H1 (cell line): ENCODE measurements at regions not wholly inside any gene's neighbourhood (a gene's known extent, or its start where the extent isn't known, plus 50 kb on each side); places are given as distances from the start of the nearest gene placed in this dataset.

Experiments
- CTCF ChIA-PET: fragments of 300-600 bp; sonication (Branson Sonifier 250); formaldehyde crosslinking; loops from one replicate; lab custom pipeline; 2021; ENCODE audit not compliant: partially characterized antibody; lab: Charles Lee
- POLR2A ChIA-PET: fragments of 300-600 bp; sonication (Branson Sonifier 250); formaldehyde crosslinking; loops from one replicate; lab custom pipeline; 2021; ENCODE audit warnings: inconsistent platforms; ENCODE audit not compliant: partially characterized antibody; lab: Charles Lee
- DNase-seq, 2 experiments: peaks; one replicate each; pipeline versions ENCODE4 v3.0.0 to v3.0.0-alpha.2; 2010 to 2022; ENCODE audit warnings: low spot score in 2 of 2, low read depth in 1 of 2, mixed read lengths in 1 of 2
- FAIRE-seq: peaks from 2 replicates; lab custom pipeline; 2011; peaks lifted over from hg19 to GRCh38; lab: Jason Lieb, UNC
- H2AFZ ChIP-seq: 2 replicates; pipeline ENCODE4 v1.8.1; 2012; ENCODE audit warnings: low read length, inconsistent platforms
- H2AK5ac ChIP-seq: 2 replicates; pipeline ENCODE4 v1.6.1; 2013; ENCODE audit warnings: low read depth, low read length
- H2BK120ac ChIP-seq: replicated peaks from 2 replicates; pipeline ENCODE3; 2013; ENCODE audit warnings: low read depth, low read length, inconsistent platforms
- H2BK12ac ChIP-seq: 2 replicates; pipeline ENCODE4 v1.6.1; 2013; ENCODE audit warnings: low read depth, low read length
- H2BK15ac ChIP-seq: 2 replicates; pipeline ENCODE4 v1.6.1; 2013; ENCODE audit warnings: low read length
- H2BK20ac ChIP-seq: 2 replicates; pipeline ENCODE4 v1.6.1; 2013; ENCODE audit warnings: low read length
- H2BK5ac ChIP-seq: 2 replicates; pipeline ENCODE4 v1.6.1; 2013; ENCODE audit warnings: low read depth, low read length
- H3K14ac ChIP-seq: 2 replicates; pipeline ENCODE4 v1.6.1; 2013; ENCODE audit warnings: inconsistent platforms; ENCODE audit not compliant: insufficient read length
- H3K18ac ChIP-seq: 2 replicates; pipeline ENCODE4 v1.6.1; 2013; ENCODE audit warnings: low read length; ENCODE audit errors: extremely low read depth
- H3K23ac ChIP-seq: 2 replicates; pipeline ENCODE4 v1.6.1; 2013; ENCODE audit warnings: inconsistent platforms; ENCODE audit not compliant: insufficient read length
- H3K23me2 ChIP-seq: 2 replicates; pipeline ENCODE4 v1.6.1; 2013; ENCODE audit warnings: low read depth, low read length
- H3K27ac ChIP-seq: 2 replicates; pipeline ENCODE4 v1.6.1; 2011; ENCODE audit warnings: low read depth, low read length, inconsistent platforms
- H3K27me3 ChIP-seq, 4 experiments: replicated peaks in 1 of 4; 1 replicate in 1 of 4; 2 replicates in 3 of 4; pipeline versions ENCODE4 v1.6.1 to v1.8.1; 2011 to 2013; ENCODE audit warnings: low read length in 3 of 4, mild to moderate bottlenecking in 3 of 4, inconsistent platforms in 2 of 4, mixed read lengths in 2 of 4, moderate library complexity in 1 of 4; ENCODE audit not compliant: control insufficient read depth in 3 of 4, insufficient read depth in 3 of 4; ENCODE audit errors: extremely low read depth in 1 of 4
- H3K36me3 ChIP-seq, 4 experiments: 2 replicates each; pipeline versions ENCODE4 v1.6.1 to v1.8.1; 2011 to 2013; ENCODE audit warnings: mild to moderate bottlenecking in 4 of 4, low read length in 3 of 4, moderate library complexity in 2 of 4, control low read depth in 1 of 4, inconsistent platforms in 1 of 4; ENCODE audit not compliant: insufficient read depth in 4 of 4, control insufficient read depth in 2 of 4
- H3K4ac ChIP-seq: replicated peaks from 2 replicates; pipeline ENCODE3; 2013; ENCODE audit warnings: low read length, low read depth, mixed read lengths, inconsistent platforms; ENCODE audit not compliant: insufficient read length
- H3K4me1 ChIP-seq, 4 experiments: replicated peaks in 1 of 4; 1 replicate in 1 of 4; 2 replicates in 3 of 4; pipeline versions ENCODE4 v1.6.1 to v1.8.1; 2011 to 2013; ENCODE audit warnings: low read length in 3 of 4, inconsistent platforms in 2 of 4, mixed read lengths in 1 of 4; ENCODE audit not compliant: insufficient read depth in 4 of 4, control insufficient read depth in 3 of 4
- H3K4me2 ChIP-seq, 2 experiments: 2 replicates each; pipeline versions ENCODE4 v1.6.1 to v1.8.1; 2011 to 2013; ENCODE audit warnings: low read depth in 2 of 2, low read length in 2 of 2, control low read depth in 1 of 2, inconsistent platforms in 1 of 2, mild to moderate bottlenecking in 1 of 2; ENCODE audit not compliant: insufficient read depth in 1 of 2
- H3K4me3 ChIP-seq, 4 experiments: fragments of 200-600, 300-600 bp in 1 of 4; sonication (generic), shearing (Covaris generic), sonication (Bioruptor Twin) in 1 of 4; 2 replicates each; pipeline versions ENCODE4 v1.5.1 to v1.8.1; 2011 to 2016; ENCODE audit warnings: low read length in 4 of 4, low read depth in 3 of 4, control low read depth in 2 of 4, inconsistent platforms in 2 of 4, mild to moderate bottlenecking in 2 of 4, mixed read lengths in 1 of 4, moderate library complexity in 1 of 4; ENCODE audit not compliant: insufficient read depth in 2 of 4; ENCODE audit errors: extremely low read depth in 1 of 4
- H3K56ac ChIP-seq: replicated peaks from 2 replicates; pipeline ENCODE3; 2013; ENCODE audit warnings: low read depth, mild to moderate bottlenecking, mixed read lengths, low read length, inconsistent platforms; ENCODE audit not compliant: insufficient read length
- H3K79me1 ChIP-seq: 2 replicates; pipeline ENCODE4 v1.6.1; 2013; ENCODE audit warnings: low read depth, low read length, control low read depth
- H3K79me2 ChIP-seq, 2 experiments: 2 replicates each; pipeline versions ENCODE4 v1.6.1 to v1.8.1; 2012 to 2013; ENCODE audit warnings: low read length in 2 of 2, mild to moderate bottlenecking in 2 of 2, inconsistent platforms in 1 of 2; ENCODE audit not compliant: insufficient read depth in 2 of 2, control insufficient read depth in 1 of 2
- H3K9ac ChIP-seq, 4 experiments: replicated peaks in 1 of 4; 1 replicate in 1 of 4; 2 replicates in 3 of 4; pipeline versions ENCODE4 v1.6.1 to v1.8.1; 2011 to 2013; ENCODE audit warnings: low read depth in 3 of 4, low read length in 3 of 4, control low read depth in 2 of 4, mild to moderate bottlenecking in 2 of 4, moderate library complexity in 2 of 4, inconsistent platforms in 1 of 4; ENCODE audit errors: extremely low read depth in 1 of 4
- H3K9me3 ChIP-seq, 2 experiments: 2 replicates each; pipeline versions ENCODE4 v1.6.1 to v1.8.1; 2012 to 2013; ENCODE audit warnings: mild to moderate bottlenecking in 2 of 2, moderate library complexity in 2 of 2, control low read depth in 1 of 2, inconsistent platforms in 1 of 2, low read depth in 1 of 2, low read length in 1 of 2, mixed read lengths in 1 of 2; ENCODE audit not compliant: insufficient read depth in 2 of 2
- H4K20me1 ChIP-seq, 2 experiments: replicated peaks in 1 of 2; 2 replicates each; pipeline versions ENCODE3 to v1.8.1; 2011 to 2013; ENCODE audit warnings: inconsistent platforms in 2 of 2, low read length in 2 of 2, mild to moderate bottlenecking in 1 of 2; ENCODE audit not compliant: insufficient read depth in 2 of 2, control insufficient read depth in 1 of 2
- H4K5ac ChIP-seq: 2 replicates; pipeline ENCODE4 v1.6.1; 2013; ENCODE audit warnings: low read length, low read depth, mixed read lengths, inconsistent platforms; ENCODE audit not compliant: insufficient read length
- H4K8ac ChIP-seq: 2 replicates; pipeline ENCODE4 v1.8.0; 2013; ENCODE audit warnings: mild to moderate bottlenecking, moderate library complexity, low read length, inconsistent platforms; ENCODE audit not compliant: insufficient read depth; ENCODE audit errors: extremely low read depth
- H4K91ac ChIP-seq: replicated peaks from 2 replicates; pipeline ENCODE3; 2013; ENCODE audit warnings: low read length, mixed read lengths, inconsistent platforms; ENCODE audit not compliant: insufficient read length
- ASH2L ChIP-seq: fragments of 200-600, 300-600 bp; sonication (generic); IDR thresholded peaks from one replicate; pipeline ENCODE4 v1.7.1; 2017; ENCODE audit warnings: low read length
- BRCA1 ChIP-seq: IDR thresholded peaks from 2 replicates; pipeline ENCODE4 v1.6.1; 2012; ENCODE audit warnings: low read depth, low read length, improper control_type of control experiment
- CEBPB ChIP-seq: IDR thresholded peaks from 2 replicates; pipeline ENCODE4 v1.6.1; 2012; ENCODE audit warnings: low read depth, low read length
- EZH2 ChIP-seq: fragments of 200-600 bp; sonication (generic); IDR thresholded peaks from 2 replicates; pipeline ENCODE4 v1.7.1; 2012; ENCODE audit warnings: low read depth, mild to moderate bottlenecking, moderate library complexity, low read length, inconsistent platforms; ENCODE audit not compliant: severe bottlenecking
- FOSL1 ChIP-seq: IDR thresholded peaks from 2 replicates; pipeline ENCODE4 v1.6.1; 2011; ENCODE audit warnings: mild to moderate bottlenecking, low read depth, low read length, moderate library complexity; ENCODE audit not compliant: insufficient read depth
- KDM5A ChIP-seq: fragments of 200-600 bp; IDR thresholded peaks from 2 replicates; pipeline ENCODE4 v1.7.1; 2012; ENCODE audit warnings: mild to moderate bottlenecking, low read length, inconsistent platforms, mixed read lengths
- MAX ChIP-seq: IDR thresholded peaks from 2 replicates; pipeline ENCODE4 v1.6.1; 2012; ENCODE audit warnings: inconsistent platforms
- POLR2A ChIP-seq, 2 experiments: IDR thresholded peaks; 1 replicate in 1 of 2; 2 replicates in 1 of 2; pipeline ENCODE4 v1.6.1; 2011; ENCODE audit warnings: low read depth in 2 of 2, low read length in 2 of 2, mild to moderate bottlenecking in 2 of 2; ENCODE audit errors: control extremely low read depth in 1 of 2
- POU5F1 ChIP-seq: IDR thresholded peaks from 2 replicates; pipeline ENCODE4 v1.6.1; 2011; ENCODE audit warnings: low read depth, mild to moderate bottlenecking, low read length, moderate library complexity
- RXRA ChIP-seq: IDR thresholded peaks from 2 replicates; pipeline ENCODE4 v1.6.1; 2011; ENCODE audit warnings: low read depth, mild to moderate bottlenecking, low read length, moderate library complexity; ENCODE audit not compliant: insufficient read depth
- SAP30 ChIP-seq: fragments of 300-600 bp; sonication (generic); IDR thresholded peaks from 2 replicates; pipeline ENCODE4 v1.7.1; 2012; ENCODE audit warnings: low read length, moderate library complexity, mild to moderate bottlenecking, inconsistent platforms; ENCODE audit not compliant: insufficient read depth, insufficient replicate concordance
- SRF ChIP-seq: IDR thresholded peaks from 2 replicates; pipeline ENCODE4 v1.6.1; 2011; ENCODE audit warnings: mild to moderate bottlenecking, low read depth, low read length, moderate library complexity
- TAF7 ChIP-seq: optimal IDR thresholded peaks from 2 replicates; pipeline ENCODE3; 2011; ENCODE audit warnings: low read depth, mild to moderate bottlenecking, inconsistent platforms, low read length, moderate library complexity, borderline replicate concordance
- USF2 ChIP-seq: IDR thresholded peaks from 2 replicates; pipeline ENCODE4 v1.6.1; 2011; ENCODE audit warnings: low read length, improper control_type of control experiment
- WGBS, 2 experiments: shearing (Covaris generic) in 1 of 2; methylation state at CpG; one replicate each; pipeline versions ENCODE4 v1.1.6 to v1.1.7; 2013 to 2015; ENCODE audit warnings: low lambda C conversion rate in 2 of 2, mixed read lengths in 2 of 2, inconsistent platforms in 1 of 2, low coverage in 1 of 2, missing lambda C conversion rate in 1 of 2; ENCODE audit not compliant: insufficient replicate concordance in 2 of 2, insufficient coverage in 1 of 2, insufficient read length in 1 of 2; ENCODE audit errors: extremely low coverage in 1 of 2, missing lambda C conversion rate in 1 of 2; 5-methylcytosine and 5-hydroxymethylcytosine counted together

- no peak overlapping the region for H2BK20ac ChIP-seq
- no peak overlapping the region for H3K4me3 ChIP-seq
- H3K27ac ChIP-seq, result no peak overlapping the region
- H2BK5ac ChIP-seq, result no peak overlapping the region
- FAIRE-seq (no peak), DNase-seq (no peak)
- no peak overlapping the region for H2AFZ ChIP-seq
- no peaks in the 10 kb centered on the region for H3K23me2 ChIP-seq
- no peak overlapping the region for H3K4me2 ChIP-seq
- no peak overlapping the region for H3K14ac ChIP-seq
- no peak overlapping the region for H2BK12ac ChIP-seq
- no peaks in the 10 kb centered on the region for H3K79me2 ChIP-seq
- WGBS, 2 experiments, result 94% methylated on average over 6 of the region's 6 CpGs; no CpG with 5 or more reads in 1 of the 2 experiments
- H2BK120ac ChIP-seq, result no peak overlapping the region
- no peak overlapping the region for H3K9ac ChIP-seq
- H3K27me3 ChIP-seq, result no peaks in the 10 kb centered on the region
- ChIA-PET POLR2A (no interaction called here), CTCF (no interaction called here)
- no peak overlapping the region for H4K8ac ChIP-seq
- H4K91ac ChIP-seq, result no peak overlapping the region
- H3K4ac ChIP-seq, result no peak overlapping the region
- H2BK15ac ChIP-seq, result no peak overlapping the region
- no peak overlapping the region for H4K5ac ChIP-seq
- no peak overlapping the region for H3K23ac ChIP-seq
- H3K79me1 ChIP-seq, result no peaks in the 10 kb centered on the region
- 0 out of 7 replicates have a peak, but pooled peaks cover 0 to 2% (median 0%) of the 10 kb centered on the region in 4 experiments for H3K4me1 ChIP-seq
- H3K56ac ChIP-seq, result no peak overlapping the region
- no peak overlapping the region for H2AK5ac ChIP-seq
- H3K18ac ChIP-seq, result no peak overlapping the region
- no peaks in the 10 kb centered on the region for H4K20me1 ChIP-seq
- H3K9me3 ChIP-seq, result no peaks in the 10 kb centered on the region
- no peaks in the 10 kb centered on the region for H3K36me3 ChIP-seq
- TF ChIP-seq EZH2, result no peak
- TF ChIP-seq POU5F1, result no peak
- no peak for TF ChIP-seq RXRA
- no peak for TF ChIP-seq POLR2A (IDR thresholded peaks at IDR 0.05; ENCODE audit: control extremely low read depth in 1 of 2, low read depth in 2 of 2, low read length in 2 of 2)
- no peak for TF ChIP-seq USF2
- no peak for TF ChIP-seq FOSL1
- TF ChIP-seq SRF, result no peak
- no peak for TF ChIP-seq SAP30
- no peak for TF ChIP-seq KDM5A
- no peak for TF ChIP-seq MAX
- TF ChIP-seq BRCA1, result no peak
- no peak for TF ChIP-seq TAF7
- no peak for TF ChIP-seq ASH2L
- no peak for TF ChIP-seq CEBPB
Measured at GRCh38 chr1:177480741-177481305, 310.1 kb downstream of the BRINP2 start.
